Stimulated activated CD4-positive, alpha-beta T cell treated with anti-CD3 and anti-CD28 coated beads, Interleukin-4, amount 100 ng/mL, for 4 hours (primary cell): ENCODE measurements at regions not wholly inside any gene's neighbourhood (a gene's known extent, or its start where the extent isn't known, plus 50 kb on each side); places are given as distances from the start of the nearest gene placed in this dataset.
"Not testable (repeated sequence)": the region's sequence is repeated elsewhere in the genome, so short reads cannot be mapped to it uniquely, and the experiment has no call there.

Source experiments
- DNase-seq, 2 experiments: peaks; one replicate each; pipeline ENCODE4 v3.0.0-alpha.2; 2020

GRCh38 chr13:50543782-50544181, 299.7 kb downstream of the DLEU7 start:
- DNase-seq = no peak

- no peak for DNase-seq
Observed at GRCh38 chr13:50544211-50544610, 299.3 kb downstream of the DLEU7 start.

- not testable (repeated sequence) for DNase-seq
Observed at GRCh38 chr13:50547175-50547574, 296.3 kb downstream of the DLEU7 start.

GRCh38 chr13:50548586-50548985, 294.9 kb downstream of the DLEU7 start:
- DNase-seq = no peak

GRCh38 chr13:50549221-50549942, 294.1 kb downstream of the DLEU7 start:
- DNase-seq = no peak

- no peak for DNase-seq
Observed at GRCh38 chr13:50550151-50550550, 293.3 kb downstream of the DLEU7 start.

- DNase-seq = no peak
Observed at GRCh38 chr13:50552424-50552966, 291.0 kb downstream of the DLEU7 start.

- DNase-seq = no peak
Observed at GRCh38 chr13:50561739-50562138, 281.8 kb downstream of the DLEU7 start.

- no peak for DNase-seq
Observed at GRCh38 chr13:50566646-50567045, 276.8 kb downstream of the DLEU7 start.

GRCh38 chr13:50572129-50572528, 271.4 kb downstream of the DLEU7 start:
- no peak for DNase-seq

GRCh38 chr13:50573066-50573465, 270.4 kb downstream of the DLEU7 start:
- DNase-seq = no peak

GRCh38 chr13:50574731-50575130, 268.8 kb downstream of the DLEU7 start:
- no peak for DNase-seq

- no peak for DNase-seq
Observed at GRCh38 chr13:50575138-50575537, 268.4 kb downstream of the DLEU7 start.

GRCh38 chr13:50576156-50576555, 267.3 kb downstream of the DLEU7 start:
- DNase-seq = no peak

GRCh38 chr13:50577806-50578205, 265.7 kb downstream of the DLEU7 start:
- no peak for DNase-seq

- no peak for DNase-seq
Observed at GRCh38 chr13:50580684-50581305, 262.7 kb downstream of the DLEU7 start.

GRCh38 chr13:50581586-50582196, 261.8 kb downstream of the DLEU7 start:
- no peak for DNase-seq

GRCh38 chr13:50584856-50585580, 258.5 kb downstream of the DLEU7 start:
- no peak for DNase-seq

- DNase-seq = no peak
Observed at GRCh38 chr13:50585674-50586413, 257.6 kb downstream of the DLEU7 start.

- no peak for DNase-seq
Observed at GRCh38 chr13:50586414-50587083, 256.9 kb downstream of the DLEU7 start.

- no peak for DNase-seq
Observed at GRCh38 chr13:50587115-50587514, 256.4 kb downstream of the DLEU7 start.
